H1 (cell line): ENCODE measurements at regions not wholly inside any gene's neighbourhood (a gene's known extent, or its start where the extent isn't known, plus 50 kb on each side); places are given as distances from the start of the nearest gene placed in this dataset.

ENCODE experiments used
- POU5F1 ChIP-seq: IDR thresholded peaks from 2 replicates; pipeline ENCODE4 v1.6.1; 2011; ENCODE audit warnings: low read depth, mild to moderate bottlenecking, low read length, moderate library complexity
- TCF12 ChIP-seq: IDR thresholded peaks from 2 replicates; pipeline ENCODE4 v1.6.1; 2011; ENCODE audit warnings: low read depth, mild to moderate bottlenecking, low read length
- YY1 ChIP-seq: IDR thresholded peaks from 2 replicates; pipeline ENCODE4 v1.6.1; 2011; ENCODE audit warnings: low read depth, mild to moderate bottlenecking, low read length

- TF ChIP-seq YY1 = no peak
- no peak for TF ChIP-seq POU5F1
- no peak for TF ChIP-seq TCF12
- TF ChIP-seq, all 59 proteins: peak for 0
Observed at GRCh38 chr11:38356255-38356654, 1758.2 kb upstream of the RAG2 start (continued).
